T-helper 17 cell (primary cell): ENCODE measurements at regions not wholly inside any gene's neighbourhood (a gene's known extent, or its start where the extent isn't known, plus 50 kb on each side); places are given as distances from the start of the nearest gene placed in this dataset.

Source experiments
- ATAC-seq: fragments of 150-1000 bp; cut with Tn5 transposase; 2 replicates; pipeline ENCODE4 v1.10.0; 2021; ENCODE audit warnings: mild to moderate bottlenecking, moderate library complexity
- DNase-seq, 3 donors: peaks; one replicate each; pipeline versions ENCODE4 v3.0.0 to v3.0.0-alpha.2; 2020 to 2021
- H3K9me3 ChIP-seq: one replicate; pipeline ENCODE4 v1.7.0; 2013; ENCODE audit warnings: low read length, mild to moderate bottlenecking; ENCODE audit not compliant: control insufficient read depth, poor library complexity, severe bottlenecking
- H3K27ac Mint-ChIP-seq: one replicate; pipeline ENCODE4 v1.8.0; 2022; ENCODE audit warnings: mild to moderate bottlenecking, moderate library complexity, mixed read lengths
- H3K27me3 Mint-ChIP-seq: one replicate; pipeline ENCODE4 v1.8.0; 2022; ENCODE audit warnings: mixed read lengths
- H3K36me3 Mint-ChIP-seq: one replicate; pipeline ENCODE4 v1.8.0; 2022; ENCODE audit warnings: low read depth, mixed read lengths
- H3K4me1 Mint-ChIP-seq: one replicate; pipeline ENCODE4 v1.8.0; 2022; ENCODE audit warnings: mild to moderate bottlenecking, mixed read lengths
- H3K4me3 Mint-ChIP-seq: one replicate; pipeline ENCODE4 v1.8.0; 2022; ENCODE audit warnings: mild to moderate bottlenecking, moderate library complexity, mixed read lengths

GRCh38 chr1:55544826-55545225, 329.7 kb upstream of the USP24 start:
- no peak overlapping the region for H3K27ac Mint-ChIP-seq
- no peak for ATAC-seq
- H3K9me3 ChIP-seq, result no peaks in the 10 kb centered on the region
- no peak overlapping the region for H3K4me3 Mint-ChIP-seq
- H3K27me3 Mint-ChIP-seq, result peaks cover 19% of the 10 kb centered on the region
- DNase-seq, result no peak
- no peaks in the 10 kb centered on the region for H3K36me3 Mint-ChIP-seq
- H3K4me1 Mint-ChIP-seq, result no peaks in the 10 kb centered on the region

- Mint-ChIP-seq H3K36me3 (no peaks in the 10 kb centered on the region), H3K4me3 (no peak overlapping the region), H3K27me3 (peaks cover 18% of the 10 kb centered on the region), H3K27ac (no peak overlapping the region), H3K4me1 (no peaks in the 10 kb centered on the region)
- DNase-seq (no peak), ATAC-seq (no peak)
- H3K9me3 ChIP-seq, result no peaks in the 10 kb centered on the region
Observed at GRCh38 chr1:55542901-55543504, 327.8 kb upstream of the USP24 start.

GRCh38 chr1:55541296-55541695, 326.1 kb upstream of the USP24 start:
- Mint-ChIP-seq H3K27me3 (peaks cover 12% of the 10 kb centered on the region), H3K4me3 (no peak overlapping the region), H3K27ac (no peak overlapping the region), H3K4me1 (no peaks in the 10 kb centered on the region), H3K36me3 (no peaks in the 10 kb centered on the region)
- ATAC-seq (no peak), DNase-seq (no peak)
- no peaks in the 10 kb centered on the region for H3K9me3 ChIP-seq

- H3K4me3 Mint-ChIP-seq, result no peak overlapping the region
- H3K4me1 Mint-ChIP-seq, result no peaks in the 10 kb centered on the region
- ATAC-seq, result no peak
- H3K9me3 ChIP-seq, result no peaks in the 10 kb centered on the region
- no peak overlapping the region for H3K27ac Mint-ChIP-seq
- H3K36me3 Mint-ChIP-seq, result no peaks in the 10 kb centered on the region
- peaks cover 9% of the 10 kb centered on the region for H3K27me3 Mint-ChIP-seq
- no peak for DNase-seq
Observed at GRCh38 chr1:55539652-55540512, 324.7 kb upstream of the USP24 start.

GRCh38 chr1:55538428-55538827, 323.3 kb upstream of the USP24 start:
- Mint-ChIP-seq H3K4me3 (no peak overlapping the region), H3K27me3 (peaks cover 9% of the 10 kb centered on the region), H3K36me3 (no peaks in the 10 kb centered on the region), H3K4me1 (no peaks in the 10 kb centered on the region), H3K27ac (no peak overlapping the region)
- DNase-seq (no peak), ATAC-seq (no peak)
- no peaks in the 10 kb centered on the region for H3K9me3 ChIP-seq

GRCh38 chr1:55536545-55536865, 321.3 kb upstream of the USP24 start:
- no peaks in the 10 kb centered on the region for H3K36me3 Mint-ChIP-seq
- no peaks in the 10 kb centered on the region for H3K4me1 Mint-ChIP-seq
- no peak overlapping the region for H3K27ac Mint-ChIP-seq
- DNase-seq (no peak), ATAC-seq (no peak)
- no peak overlapping the region for H3K4me3 Mint-ChIP-seq
- no peaks in the 10 kb centered on the region for H3K9me3 ChIP-seq
- H3K27me3 Mint-ChIP-seq, result peaks cover 21% of the 10 kb centered on the region

- H3K9me3 ChIP-seq, result no peaks in the 10 kb centered on the region
- DNase-seq, result no peak
- H3K36me3 Mint-ChIP-seq, result no peaks in the 10 kb centered on the region
- H3K4me1 Mint-ChIP-seq, result no peaks in the 10 kb centered on the region
- H3K27me3 Mint-ChIP-seq, result peaks cover 26% of the 10 kb centered on the region
- H3K4me3 Mint-ChIP-seq, result peak overlapping the region; percentile 5
- H3K27ac Mint-ChIP-seq, result no peak overlapping the region
- ATAC-seq, result no peak
Observed at GRCh38 chr1:55535724-55536544, 320.8 kb upstream of the USP24 start.

- H3K4me1 Mint-ChIP-seq, result no peaks in the 10 kb centered on the region
Observed at GRCh38 chr1:55534565-55535121, 319.5 kb upstream of the USP24 start.

GRCh38 chr1:55531644-55532043, 316.5 kb upstream of the USP24 start:
- Mint-ChIP-seq H3K4me1 (no peaks in the 10 kb centered on the region), H3K27ac (no peak overlapping the region), H3K36me3 (no peaks in the 10 kb centered on the region), H3K27me3 (peaks cover 52% of the 10 kb centered on the region), H3K4me3 (no peak overlapping the region)
- DNase-seq, result no peak
- ATAC-seq, result no peak
- no peaks in the 10 kb centered on the region for H3K9me3 ChIP-seq

More at GRCh38 chr1:55534565-55535121, 319.5 kb upstream of the USP24 start:
- Mint-ChIP-seq H3K4me3 (no peak overlapping the region), H3K36me3 (no peaks in the 10 kb centered on the region), H3K27ac (no peak overlapping the region), H3K27me3 (peaks cover 30% of the 10 kb centered on the region)
- no peak for DNase-seq
- H3K9me3 ChIP-seq, result no peaks in the 10 kb centered on the region
- no peak for ATAC-seq

GRCh38 chr1:55530749-55531478, 315.8 kb upstream of the USP24 start:
- no peaks in the 10 kb centered on the region for H3K9me3 ChIP-seq
- no peak for ATAC-seq
- H3K36me3 Mint-ChIP-seq, result no peaks in the 10 kb centered on the region
- H3K27ac Mint-ChIP-seq, result no peak overlapping the region
- no peak overlapping the region for H3K4me3 Mint-ChIP-seq
- no peak for DNase-seq
- H3K27me3 Mint-ChIP-seq, result peaks cover 54% of the 10 kb centered on the region
- H3K4me1 Mint-ChIP-seq, result no peaks in the 10 kb centered on the region

GRCh38 chr1:55529017-55529416, 313.9 kb upstream of the USP24 start:
- no peak overlapping the region for H3K27ac Mint-ChIP-seq
- peaks cover 52% of the 10 kb centered on the region for H3K27me3 Mint-ChIP-seq
- no peak overlapping the region for H3K4me3 Mint-ChIP-seq
- H3K36me3 Mint-ChIP-seq, result no peaks in the 10 kb centered on the region
- no peak for ATAC-seq
- DNase-seq, result no peak
- H3K9me3 ChIP-seq, result no peaks in the 10 kb centered on the region
- H3K4me1 Mint-ChIP-seq, result no peaks in the 10 kb centered on the region

- DNase-seq (no peak), ATAC-seq (no peak)
- H3K9me3 ChIP-seq, result no peaks in the 10 kb centered on the region
- Mint-ChIP-seq H3K27ac (no peak overlapping the region), H3K36me3 (no peaks in the 10 kb centered on the region), H3K27me3 (peaks cover 48% of the 10 kb centered on the region), H3K4me1 (no peaks in the 10 kb centered on the region), H3K4me3 (no peak overlapping the region)
Observed at GRCh38 chr1:55527831-55528230, 312.7 kb upstream of the USP24 start.

GRCh38 chr1:55526716-55527115, 311.6 kb upstream of the USP24 start:
- ATAC-seq (no peak), DNase-seq (no peak)
- H3K27me3 Mint-ChIP-seq, result peaks cover 43% of the 10 kb centered on the region
- no peak overlapping the region for H3K27ac Mint-ChIP-seq
- no peaks in the 10 kb centered on the region for H3K36me3 Mint-ChIP-seq
- no peak overlapping the region for H3K4me3 Mint-ChIP-seq
- H3K4me1 Mint-ChIP-seq, result no peaks in the 10 kb centered on the region
- H3K9me3 ChIP-seq, result no peaks in the 10 kb centered on the region
